Bronchial epithelial cell (primary cell): ENCODE measurements at regions not wholly inside any gene's neighbourhood (a gene's known extent, or its start where the extent isn't known, plus 50 kb on each side); places are given as distances from the start of the nearest gene placed in this dataset.

Experiments used
- DNase-seq: peaks from one replicate; pipeline ENCODE4 v3.0.0-alpha.2; 2010; ENCODE audit warnings: low read depth
- FAIRE-seq: peaks from 2 replicates; lab custom pipeline; 2011; peaks lifted over from hg19 to GRCh38; lab: Jason Lieb, UNC
- H3K27me3 ChIP-seq: 2 replicates; pipeline ENCODE4 v1.5.1; 2011; ENCODE audit warnings: low read length; ENCODE audit not compliant: control insufficient read depth, insufficient read depth
- H3K36me3 ChIP-seq: 2 replicates; pipeline ENCODE4 v1.5.1; 2011; ENCODE audit warnings: low read length; ENCODE audit not compliant: control insufficient read depth, insufficient read depth
- H3K4me3 ChIP-seq: 2 replicates; pipeline ENCODE4 v1.5.1; 2011; ENCODE audit warnings: mild to moderate bottlenecking, low read depth, low read length, control low read depth
- TF ChIP-seq, protein P1 (sequence below): IDR thresholded peaks from 2 replicates; pipeline ENCODE4 v1.5.1; 2011; ENCODE audit warnings: mild to moderate bottlenecking, moderate library complexity, low read length, control low read depth, inconsistent platforms; ENCODE audit not compliant: insufficient read depth, severe bottlenecking

DNA sequence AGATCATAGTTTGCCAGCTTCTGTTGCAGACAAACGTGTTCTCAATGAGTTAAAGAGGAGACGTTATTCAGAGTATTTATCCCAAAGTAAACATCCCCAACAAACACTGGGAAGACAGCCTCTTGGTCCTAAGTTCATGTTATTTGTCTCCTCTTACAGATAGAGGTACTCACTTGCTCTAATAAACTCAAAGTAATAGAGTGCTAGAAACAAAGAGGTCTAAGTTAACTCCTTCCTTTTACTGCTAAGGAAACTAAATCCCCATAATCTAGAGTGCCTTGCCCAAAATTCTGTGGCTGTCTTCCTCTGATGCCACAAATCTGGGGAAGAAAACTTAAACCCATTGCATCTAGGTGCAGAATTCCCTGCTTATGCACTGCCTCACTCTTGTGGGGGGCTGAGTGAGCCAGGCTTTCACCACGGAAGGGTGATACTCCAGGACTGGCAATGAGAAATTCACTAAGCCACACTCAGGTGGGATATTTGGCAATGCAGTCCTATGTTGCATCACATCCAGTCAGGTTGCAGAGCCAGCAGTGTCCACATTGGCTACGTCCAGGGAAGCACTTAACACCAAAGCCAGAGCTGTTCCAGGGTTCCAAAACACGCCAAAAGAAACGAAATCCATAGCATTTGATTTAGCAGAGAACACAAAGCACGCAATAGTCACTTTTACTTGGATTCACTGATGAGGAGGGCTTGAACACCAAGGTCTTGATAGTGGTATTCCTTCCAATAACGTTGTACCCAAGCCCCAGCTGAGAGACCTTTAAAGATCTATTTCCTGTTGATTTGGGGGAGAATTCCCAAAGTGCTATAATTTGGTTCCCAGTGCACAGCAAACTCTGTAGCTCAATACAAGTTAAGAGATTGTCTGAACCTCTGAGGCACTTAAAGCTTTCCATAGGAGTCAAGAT is 81.0 kb upstream of the FOXQ1 start:
- TF ChIP-seq, protein P1, sequence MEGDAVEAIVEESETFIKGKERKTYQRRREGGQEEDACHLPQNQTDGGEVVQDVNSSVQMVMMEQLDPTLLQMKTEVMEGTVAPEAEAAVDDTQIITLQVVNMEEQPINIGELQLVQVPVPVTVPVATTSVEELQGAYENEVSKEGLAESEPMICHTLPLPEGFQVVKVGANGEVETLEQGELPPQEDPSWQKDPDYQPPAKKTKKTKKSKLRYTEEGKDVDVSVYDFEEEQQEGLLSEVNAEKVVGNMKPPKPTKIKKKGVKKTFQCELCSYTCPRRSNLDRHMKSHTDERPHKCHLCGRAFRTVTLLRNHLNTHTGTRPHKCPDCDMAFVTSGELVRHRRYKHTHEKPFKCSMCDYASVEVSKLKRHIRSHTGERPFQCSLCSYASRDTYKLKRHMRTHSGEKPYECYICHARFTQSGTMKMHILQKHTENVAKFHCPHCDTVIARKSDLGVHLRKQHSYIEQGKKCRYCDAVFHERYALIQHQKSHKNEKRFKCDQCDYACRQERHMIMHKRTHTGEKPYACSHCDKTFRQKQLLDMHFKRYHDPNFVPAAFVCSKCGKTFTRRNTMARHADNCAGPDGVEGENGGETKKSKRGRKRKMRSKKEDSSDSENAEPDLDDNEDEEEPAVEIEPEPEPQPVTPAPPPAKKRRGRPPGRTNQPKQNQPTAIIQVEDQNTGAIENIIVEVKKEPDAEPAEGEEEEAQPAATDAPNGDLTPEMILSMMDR, result no peak
- peaks cover 1% of the 10 kb centered on the region for H3K27me3 ChIP-seq
- H3K4me3 ChIP-seq, result no peak overlapping the region
- no peak for DNase-seq
- FAIRE-seq, result no peak
- no peaks in the 10 kb centered on the region for H3K36me3 ChIP-seq

DNA sequence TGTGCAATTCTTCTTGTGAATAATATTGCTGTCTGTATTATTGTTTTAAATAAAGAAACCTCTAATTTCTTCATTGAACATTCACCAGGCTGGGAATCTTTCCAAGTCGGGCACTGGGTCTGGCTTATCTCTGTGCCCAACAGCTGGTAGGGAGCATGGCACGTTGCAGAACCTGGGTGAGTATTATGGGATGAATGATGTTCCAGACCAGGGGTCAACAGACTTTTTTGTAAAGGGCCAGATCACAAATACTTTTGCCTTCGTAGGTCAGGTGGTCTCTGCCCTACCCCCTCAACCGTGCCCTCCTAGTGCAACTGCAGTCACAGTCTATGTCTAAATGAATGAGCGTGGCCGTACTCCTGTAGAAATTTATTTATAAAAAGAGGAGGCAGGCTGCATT is 81.6 kb upstream of the FOXQ1 start:
- TF ChIP-seq, protein P1, result no peak
- Histone ChIP-seq H3K27me3 (peaks cover 1% of the 10 kb centered on the region), H3K4me3 (no peak overlapping the region), H3K36me3 (no peaks in the 10 kb centered on the region)
- FAIRE-seq, result peak; percentile 18
- DNase-seq, result no peak

DNA sequence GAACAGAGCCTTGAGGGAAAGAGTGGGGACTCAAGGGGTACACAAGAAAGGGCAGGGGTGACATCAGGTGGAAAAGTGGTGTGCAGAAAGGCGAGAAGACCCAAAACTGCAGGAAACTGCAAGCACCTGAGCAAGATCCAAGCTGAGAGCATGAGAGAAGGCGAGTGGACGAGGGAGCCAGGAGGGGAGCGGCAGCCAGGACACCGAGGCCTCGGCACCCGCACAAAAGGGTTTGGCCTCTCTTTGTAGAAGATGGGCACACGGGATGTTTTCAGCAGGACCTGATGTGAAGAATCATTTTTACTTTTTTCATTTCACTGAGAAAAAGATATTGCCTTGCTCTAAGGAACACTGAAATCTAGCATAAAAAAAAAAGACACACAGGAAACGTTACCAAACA is 82.1 kb upstream of the FOXQ1 start:
- DNase-seq (no peak), FAIRE-seq (no peak)
- no peaks in the 10 kb centered on the region for H3K36me3 ChIP-seq
- H3K27me3 ChIP-seq, result peaks cover 1% of the 10 kb centered on the region
- no peak overlapping the region for H3K4me3 ChIP-seq
- TF ChIP-seq, protein P1, result no peak

DNA sequence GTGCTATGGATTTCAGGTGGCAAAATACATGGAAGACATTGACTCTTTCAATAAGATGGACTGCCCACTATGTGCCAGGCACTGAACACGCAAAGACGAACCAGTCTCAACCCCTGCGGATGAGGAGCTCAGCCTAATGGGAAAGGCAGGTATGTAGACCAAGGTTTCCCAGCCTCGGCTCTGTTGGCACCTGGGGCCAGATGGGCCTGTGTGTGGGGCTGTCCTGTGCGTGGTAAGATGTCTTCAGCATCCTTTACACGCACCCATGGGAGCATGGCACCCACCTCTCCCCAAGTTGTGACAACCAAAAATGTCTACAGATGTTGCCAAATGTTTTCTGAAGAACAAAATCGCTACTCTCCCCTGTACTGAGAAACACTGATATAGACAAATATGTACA is 82.6 kb upstream of the FOXQ1 start:
- H3K27me3 ChIP-seq, result peaks cover 1% of the 10 kb centered on the region
- no peak for DNase-seq
- no peak overlapping the region for H3K4me3 ChIP-seq
- TF ChIP-seq, protein P1, result no peak
- no peaks in the 10 kb centered on the region for H3K36me3 ChIP-seq
- no peak for FAIRE-seq

DNA sequence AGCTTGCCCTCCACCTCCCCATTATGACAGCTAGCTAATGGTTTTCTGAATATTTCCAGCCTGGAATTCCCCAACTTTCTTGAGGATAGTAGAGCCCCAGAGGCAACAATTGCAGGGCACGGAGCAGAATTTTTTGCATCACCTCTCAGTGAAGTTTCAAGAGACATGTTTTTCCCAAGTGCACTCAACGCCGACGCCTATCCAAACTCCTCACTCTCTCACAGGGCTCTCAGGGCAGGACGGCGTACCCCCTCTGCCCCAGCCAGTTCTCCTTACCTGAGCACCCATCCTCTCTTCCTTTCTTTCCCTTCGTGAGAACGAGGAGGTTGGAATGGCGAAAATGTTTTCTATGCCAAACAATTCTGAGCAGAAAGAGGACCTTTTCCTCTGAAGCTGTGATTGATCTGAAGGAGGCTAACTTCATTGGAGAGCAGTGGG is 83.1 kb upstream of the FOXQ1 start:
- Histone ChIP-seq H3K4me3 (no peak overlapping the region), H3K36me3 (no peaks in the 10 kb centered on the region), H3K27me3 (no peaks in the 10 kb centered on the region)
- TF ChIP-seq, protein P1, result no peak
- no peak for FAIRE-seq
- DNase-seq, result no peak
